HepG2 (cell line): ENCODE measurements at regions not wholly inside any gene's neighbourhood (a gene's known extent, or its start where the extent isn't known, plus 50 kb on each side); places are given as distances from the start of the nearest gene placed in this dataset.

Source experiments
- ATAC-seq: fragments of 200-7000 bp; cut with Tn5 transposase; 3 replicates; pipeline ENCODE4 v1.9.1; 2020; ENCODE audit warnings: mild to moderate bottlenecking, moderate library complexity
- BruUV-seq: library from RNA; stranded (reverse); fragments of 400-500 nt; replicated peaks from 2 replicates; lab custom pipeline; 2021; lab: Mats Ljungman, UMichigan
- CTCF ChIA-PET: fragments of 300-600 bp; formaldehyde crosslinking; extraction: SDS; loops from one replicate; lab custom pipeline; 2021; ENCODE audit warnings: low total read pairs, inconsistent platforms, low intra/inter-chr PET ratio; lab: Yijun Ruan, JAX
- POLR2A ChIA-PET: fragments of 350-600 bp; sonication (Branson Sonifier 250); formaldehyde crosslinking; loops from one replicate; lab custom pipeline; 2020; ENCODE audit warnings: antibody characterized with exemption, inconsistent platforms; lab: Yijun Ruan, JAX
- DNase-seq: peaks from one replicate; pipeline ENCODE4 v3.0.0-alpha.2; 2015; ENCODE audit warnings: low spot score
- FAIRE-seq: peaks from 3 replicates; lab custom pipeline; 2011; peaks lifted over from hg19 to GRCh38; lab: Jason Lieb, UNC
- H2AFZ ChIP-seq: one replicate; pipeline ENCODE4 v1.6.1; 2011; ENCODE audit warnings: low read length, inconsistent platforms
- H3K27ac ChIP-seq: fragments of 300-600 bp; 3 replicates; pipeline ENCODE4 v1.8.0; 2011; ENCODE audit warnings: mixed run types, mild to moderate bottlenecking, mixed read lengths, low read length, inconsistent platforms; ENCODE audit not compliant: insufficient read depth; ENCODE audit errors: extremely low read length
- H3K27me3 ChIP-seq, 2 experiments: fragments of 200-600 bp in 1 of 2; 2 replicates in 1 of 2; 3 replicates in 1 of 2; pipeline versions ENCODE4 v1.6.0 to v1.8.0; 2011; ENCODE audit warnings: low read length in 2 of 2, mild to moderate bottlenecking in 2 of 2, moderate library complexity in 2 of 2, inconsistent platforms in 1 of 2; ENCODE audit not compliant: insufficient read depth in 2 of 2, control insufficient read depth in 1 of 2
- H3K36me3 ChIP-seq, 2 experiments: fragments of 200-600 bp in 1 of 2; replicated peaks in 1 of 2; 2 replicates in 1 of 2; 3 replicates in 1 of 2; pipeline versions ENCODE4 v1.5.1 to v1.8.0; 2011; ENCODE audit warnings: low read length in 2 of 2, inconsistent platforms in 1 of 2; ENCODE audit not compliant: insufficient read depth in 2 of 2, control insufficient read depth in 1 of 2
- H3K4me1 ChIP-seq: 2 replicates; pipeline ENCODE4 v1.5.1; 2012; ENCODE audit warnings: low read length, inconsistent platforms; ENCODE audit not compliant: insufficient read depth
- H3K4me2 ChIP-seq: 2 replicates; pipeline ENCODE4 v1.6.0; 2011; ENCODE audit warnings: low read depth, low read length, inconsistent platforms
- H3K4me3 ChIP-seq, 3 experiments: fragments of 200-600 bp in 1 of 3; sonication (generic), shearing (Covaris generic) in 1 of 3; replicated peaks in 1 of 3; 2 replicates each; pipeline ENCODE4 v1.5.1; 2011 to 2016; ENCODE audit warnings: low read length in 3 of 3, inconsistent platforms in 2 of 3, low read depth in 2 of 3, mild to moderate bottlenecking in 2 of 3, control low read depth in 1 of 3, mixed read lengths in 1 of 3; ENCODE audit not compliant: insufficient read depth in 1 of 3
- H3K79me2 ChIP-seq: one replicate; pipeline ENCODE4 v1.6.1; 2011; ENCODE audit warnings: low read length, inconsistent platforms; ENCODE audit not compliant: insufficient read depth
- H3K9ac ChIP-seq: 2 replicates; pipeline ENCODE4 v1.6.0; 2011; ENCODE audit warnings: mild to moderate bottlenecking, low read depth, low read length, inconsistent platforms; ENCODE audit not compliant: insufficient read depth
- H3K9me3 ChIP-seq: 2 replicates; pipeline ENCODE4 v1.5.1; 2012; ENCODE audit warnings: mild to moderate bottlenecking, low read length
- H4K20me1 ChIP-seq: 2 replicates; pipeline ENCODE4 v1.6.0; 2011; ENCODE audit warnings: inconsistent platforms, mild to moderate bottlenecking, low read length, moderate library complexity; ENCODE audit not compliant: insufficient read depth
- DDIT3 ChIP-seq: sonication (generic); formaldehyde crosslinking; IDR thresholded peaks from 2 replicates; pipeline ENCODE4 v1.4.0; 2020; ENCODE audit warnings: mild to moderate bottlenecking, missing genetic modification reagents
- ELF3 ChIP-seq: IDR thresholded peaks from 2 replicates; pipeline ENCODE4 v1.6.1; 2016; ENCODE audit warnings: missing genetic modification reagents, missing compliant biosample characterization
- HOXA5 ChIP-seq: sonication (generic); formaldehyde crosslinking; IDR thresholded peaks from 2 replicates; pipeline ENCODE4 v1.4.0; 2020; ENCODE audit warnings: missing genetic modification reagents
- IKZF5 ChIP-seq: IDR thresholded peaks from 2 replicates; pipeline ENCODE4 v1.6.1; 2018; ENCODE audit warnings: missing genetic modification reagents, mild to moderate bottlenecking, missing compliant biosample characterization
- KDM2A ChIP-seq: sonication (generic); formaldehyde crosslinking; IDR thresholded peaks from 2 replicates; pipeline ENCODE4 v1.4.0; 2020; ENCODE audit warnings: low read depth, missing genetic modification reagents, borderline replicate concordance
- MED1 ChIP-seq: sonication (generic); formaldehyde crosslinking; IDR thresholded peaks from 2 replicates; pipeline ENCODE4 v1.4.0; 2020; ENCODE audit warnings: missing genetic modification reagents
- NBN ChIP-seq: fragments of 450-650 bp; conservative IDR thresholded peaks from 2 replicates; pipeline ENCODE4 v1.6.1; 2017
- PBX2 ChIP-seq: IDR thresholded peaks from 2 replicates; pipeline ENCODE4 v1.6.1; 2016; ENCODE audit warnings: control low read depth
- RNF2 ChIP-seq: fragments of 450-650 bp; conservative IDR thresholded peaks from 2 replicates; pipeline ENCODE4 v1.6.1; 2016; ENCODE audit warnings: low read depth
- TBX3 ChIP-seq: fragments of 450-650 bp; IDR thresholded peaks from 2 replicates; pipeline ENCODE4 v1.6.1; 2017; ENCODE audit warnings: antibody characterized with exemption, mild to moderate bottlenecking, inconsistent platforms, borderline replicate concordance
- TMF1 ChIP-seq: sonication (generic); formaldehyde crosslinking; IDR thresholded peaks from 2 replicates; pipeline ENCODE4 v1.8.1; 2022; ENCODE audit warnings: low read depth, missing genetic modification reagents
- TOE1 ChIP-seq: sonication (generic); formaldehyde crosslinking; IDR thresholded peaks from 2 replicates; pipeline ENCODE4 v1.4.0; 2020; ENCODE audit warnings: mild to moderate bottlenecking, missing genetic modification reagents
- ZBTB21 ChIP-seq: sonication (generic); formaldehyde crosslinking; IDR thresholded peaks from 2 replicates; pipeline ENCODE4 v1.4.0; 2020; ENCODE audit warnings: missing genetic modification reagents
- ZBTB43 ChIP-seq: sonication (generic); formaldehyde crosslinking; conservative IDR thresholded peaks from 2 replicates; pipeline ENCODE4 v1.4.0; 2020; ENCODE audit warnings: missing genetic modification reagents
- ZNF354B ChIP-seq: sonication (generic); formaldehyde crosslinking; IDR thresholded peaks from 2 replicates; pipeline ENCODE4 v1.8.0; 2022; ENCODE audit warnings: mild to moderate bottlenecking, missing genetic modification reagents
- ZNF883 ChIP-seq: sonication (generic); formaldehyde crosslinking; IDR thresholded peaks from 2 replicates; pipeline ENCODE4 v1.5.1; 2020; ENCODE audit warnings: mild to moderate bottlenecking, missing genetic modification reagents; ENCODE audit errors: not compliant biosample characterization
- ZSCAN22 ChIP-seq: sonication (generic); formaldehyde crosslinking; IDR thresholded peaks from 2 replicates; pipeline ENCODE4 v1.4.0; 2020; ENCODE audit warnings: mild to moderate bottlenecking, missing genetic modification reagents
- ZSCAN30 ChIP-seq: sonication (generic); formaldehyde crosslinking; IDR thresholded peaks from 2 replicates; pipeline ENCODE4 v1.5.0; 2020; ENCODE audit warnings: mild to moderate bottlenecking, missing genetic modification reagents
- ZUFSP ChIP-seq: sonication (generic); formaldehyde crosslinking; IDR thresholded peaks from 2 replicates; pipeline ENCODE4 v1.9.0; 2021; ENCODE audit warnings: missing genetic modification reagents, mild to moderate bottlenecking, borderline replicate concordance
- WGBS: methylation state at CpG from one replicate; pipeline ENCODE4 v1.1.6; 2017; ENCODE audit warnings: low lambda C conversion rate; 5-methylcytosine and 5-hydroxymethylcytosine counted together
- in situ Hi-C: cut with HindIII; loops from 2 replicates; pipeline ENCODE4 v1.10.0; 2017; ENCODE audit warnings: low pct_unique_long_range_greater_than_20kb; ENCODE audit not compliant: extremely low pct_ligation_motif_present
- intact Hi-C: fragments of 100-400 bp; cut with micrococcal nuclease; formaldehyde crosslinking; loops from one replicate; pipeline ENCODE4 v1.10.0; 2022; ENCODE audit not compliant: unreplicated experiment
- TF ChIP-seq, protein P1 (sequence below): sonication (generic); formaldehyde crosslinking; IDR thresholded peaks from 2 replicates; pipeline ENCODE4 v1.9.0; 2021; ENCODE audit warnings: missing genetic modification reagents, mild to moderate bottlenecking, borderline replicate concordance

GRCh38 chr20:60820918-60821317 is 431.1 kb upstream of the CDH4 start:
- intact Hi-C loops: no loop called here
- DNase-seq (no peak), FAIRE-seq (no peak), ATAC-seq (no peak)
- no TSS peak for BruUV-seq
- Histone ChIP-seq H3K79me2 (no peaks in the 10 kb centered on the region), H3K4me3 (no peak overlapping the region), H4K20me1 (no peaks in the 10 kb centered on the region), H2AFZ (no peak overlapping the region), H3K4me1 (no peaks in the 10 kb centered on the region), H3K9me3 (peaks cover 92% of the 10 kb centered on the region), H3K4me2 (no peak overlapping the region), H3K27me3 (no peaks in the 10 kb centered on the region), H3K36me3 (no peaks in the 10 kb centered on the region), H3K9ac (no peak overlapping the region), H3K27ac (no peak overlapping the region)
- ChIA-PET POLR2A (no interaction called here), CTCF (no interaction called here)
- no peak for TF ChIP-seq ELF3
- no peak for TF ChIP-seq NBN
- no peak for TF ChIP-seq MED1 (CRISPR knock-in tag)
- no peak for TF ChIP-seq RNF2
- no peak for TF ChIP-seq ZUFSP (CRISPR knock-in tag)
- TF ChIP-seq ZNF354B (CRISPR knock-in tag): no peak
- no peak for TF ChIP-seq DDIT3 (CRISPR knock-in tag)
- no peak for TF ChIP-seq IKZF5
- no peak for TF ChIP-seq ZNF883 (CRISPR knock-in tag)
- no peak for TF ChIP-seq ZSCAN22 (CRISPR knock-in tag)
- TF ChIP-seq HOXA5 (CRISPR knock-in tag): no peak
- no peak for TF ChIP-seq KDM2A
- TF ChIP-seq ZBTB21 (CRISPR knock-in tag): no peak
- TF ChIP-seq TBX3: no peak
- TF ChIP-seq TMF1 (CRISPR knock-in tag): no peak
- TF ChIP-seq, protein P1, sequence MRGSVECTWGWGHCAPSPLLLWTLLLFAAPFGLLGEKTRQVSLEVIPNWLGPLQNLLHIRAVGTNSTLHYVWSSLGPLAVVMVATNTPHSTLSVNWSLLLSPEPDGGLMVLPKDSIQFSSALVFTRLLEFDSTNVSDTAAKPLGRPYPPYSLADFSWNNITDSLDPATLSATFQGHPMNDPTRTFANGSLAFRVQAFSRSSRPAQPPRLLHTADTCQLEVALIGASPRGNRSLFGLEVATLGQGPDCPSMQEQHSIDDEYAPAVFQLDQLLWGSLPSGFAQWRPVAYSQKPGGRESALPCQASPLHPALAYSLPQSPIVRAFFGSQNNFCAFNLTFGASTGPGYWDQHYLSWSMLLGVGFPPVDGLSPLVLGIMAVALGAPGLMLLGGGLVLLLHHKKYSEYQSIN (CRISPR knock-in tag): no peak
- TF ChIP-seq TOE1 (CRISPR knock-in tag): no peak
- no peak for TF ChIP-seq ZSCAN30
- TF ChIP-seq ZBTB43: no peak
- no peak for TF ChIP-seq PBX2 (CRISPR knock-in tag)
- in situ Hi-C loops: no loop called here
- 7% methylated on average over 5 of the region's 5 CpGs for WGBS
